Liver (tissue), 7 donors: ENCODE measurements at regions not wholly inside any gene's neighbourhood (a gene's known extent, or its start where the extent isn't known, plus 50 kb on each side); places are given as distances from the start of the nearest gene placed in this dataset.

ENCODE experiments used
- DNase-seq: peaks from one replicate; pipeline ENCODE4 v3.0.0-alpha.2; 2017; ENCODE audit warnings: low spot score
- H3K27ac ChIP-seq, 2 donors: one replicate each; pipeline ENCODE4 v1.7.0; 2013; ENCODE audit warnings: inconsistent platforms in 2 of 2, low read length in 2 of 2, control low read depth in 1 of 2, low read depth in 1 of 2, mild to moderate bottlenecking in 1 of 2
- H3K27me3 ChIP-seq, 4 donors: one replicate each; pipeline versions ENCODE4 v1.6.1 to v1.7.0; 2013; ENCODE audit warnings: low read length in 3 of 4, inconsistent platforms in 1 of 4, mild to moderate bottlenecking in 1 of 4, moderate library complexity in 1 of 4; ENCODE audit not compliant: control insufficient read depth in 4 of 4, insufficient read depth in 4 of 4
- H3K36me3 ChIP-seq, 4 donors: one replicate each; pipeline versions ENCODE4 v1.6.1 to v1.7.0; 2013; ENCODE audit warnings: low read length in 3 of 4, mild to moderate bottlenecking in 3 of 4, low read depth in 1 of 4, moderate library complexity in 1 of 4; ENCODE audit not compliant: control insufficient read depth in 4 of 4, insufficient read depth in 3 of 4
- H3K4me1 ChIP-seq, 4 donors: one replicate each; pipeline versions ENCODE4 v1.6.1 to v1.7.0; 2013; ENCODE audit warnings: low read length in 3 of 4, mild to moderate bottlenecking in 3 of 4, moderate library complexity in 1 of 4; ENCODE audit not compliant: control insufficient read depth in 4 of 4, insufficient read depth in 4 of 4
- H3K4me3 ChIP-seq, 3 donors: one replicate each; pipeline versions ENCODE4 v1.6.1 to v1.7.0; 2013; ENCODE audit warnings: low read length in 3 of 3, control low read depth in 1 of 3, low read depth in 1 of 3, mild to moderate bottlenecking in 1 of 3
- H3K9ac ChIP-seq, 2 donors: one replicate each; pipeline ENCODE4 v1.7.0; 2013; ENCODE audit warnings: low read length in 2 of 2, mild to moderate bottlenecking in 2 of 2, moderate library complexity in 2 of 2, control low read depth in 1 of 2, low read depth in 1 of 2
- H3K9me3 ChIP-seq, 4 donors: one replicate each; pipeline versions ENCODE4 v1.6.1 to v1.7.0; 2013; ENCODE audit warnings: low read length in 3 of 4; ENCODE audit not compliant: control insufficient read depth in 4 of 4
- ATF3 ChIP-seq: IDR thresholded peaks from 2 replicates; pipeline ENCODE4 v1.6.1; 2016; ENCODE audit warnings: antibody characterized with exemption
- EGR1 ChIP-seq, 2 donors: IDR thresholded peaks; 2 replicates each; pipeline ENCODE4 v1.6.1; 2016 to 2018; ENCODE audit warnings: antibody characterized with exemption in 2 of 2, low read depth in 2 of 2
- FOXA1 ChIP-seq: IDR thresholded peaks from 2 replicates; pipeline ENCODE4 v1.6.1; 2016; ENCODE audit warnings: antibody characterized with exemption
- FOXA2 ChIP-seq: IDR thresholded peaks from 2 replicates; pipeline ENCODE4 v1.6.1; 2016; ENCODE audit warnings: antibody characterized with exemption
- GABPA ChIP-seq, 2 donors: IDR thresholded peaks in 1 of 2; conservative IDR thresholded peaks in 1 of 2; 2 replicates each; pipeline ENCODE4 v1.6.1; 2016; ENCODE audit warnings: antibody characterized with exemption in 2 of 2, mild to moderate bottlenecking in 1 of 2, moderate library complexity in 1 of 2
- HNF4A ChIP-seq, 2 donors: conservative IDR thresholded peaks; 2 replicates each; pipeline ENCODE4 v1.6.1; 2016; ENCODE audit warnings: antibody characterized with exemption in 2 of 2, mild to moderate bottlenecking in 2 of 2
- HNF4G ChIP-seq: IDR thresholded peaks from 2 replicates; pipeline ENCODE4 v1.6.1; 2016; ENCODE audit warnings: antibody characterized with exemption
- JUND ChIP-seq, 2 donors: IDR thresholded peaks; 2 replicates each; pipeline ENCODE4 v1.6.1; 2016; ENCODE audit warnings: antibody characterized with exemption in 2 of 2
- MAX ChIP-seq: IDR thresholded peaks from 2 replicates; pipeline ENCODE4 v1.6.1; 2016; ENCODE audit warnings: antibody characterized with exemption
- NR2F2 ChIP-seq: IDR thresholded peaks from 2 replicates; pipeline ENCODE4 v1.6.1; 2016; ENCODE audit warnings: antibody characterized with exemption
- REST ChIP-seq: IDR thresholded peaks from 2 replicates; pipeline ENCODE4 v1.6.1; 2016; ENCODE audit warnings: antibody characterized with exemption, mild to moderate bottlenecking
- RXRA ChIP-seq, 2 donors: IDR thresholded peaks; 2 replicates each; pipeline ENCODE4 v1.6.1; 2017 to 2018; ENCODE audit warnings: antibody characterized with exemption in 2 of 2, mild to moderate bottlenecking in 1 of 2
- TAF1 ChIP-seq: conservative IDR thresholded peaks from 2 replicates; pipeline ENCODE4 v1.6.1; 2016; ENCODE audit warnings: antibody characterized with exemption, mild to moderate bottlenecking
- ZBTB33 ChIP-seq: IDR thresholded peaks from 2 replicates; pipeline ENCODE4 v1.6.1; 2016; ENCODE audit warnings: antibody characterized with exemption
- WGBS: extraction: QIAGEN DNeasy Blood & Tissue Kit; methylation state at CpG from one replicate; pipeline ENCODE4 v1.1.7; 2013; 5-methylcytosine and 5-hydroxymethylcytosine counted together
- donor health status: healthy.
- donor health status: healthy.
- donor health status: healthy.
- donor health status: healthy.

- Histone ChIP-seq H3K9me3 (peaks cover 0 to 2% (median 0%) of the 10 kb centered on the region in 4 donors), H3K9ac (no peak overlapping the region), H3K4me1 (no peaks in the 10 kb centered on the region), H3K27ac (no peak overlapping the region), H3K36me3 (no peaks in the 10 kb centered on the region), H3K4me3 (no peak overlapping the region), H3K27me3 (no peaks in the 10 kb centered on the region)
- WGBS = 75% methylated on average over 2 of the region's 2 CpGs
- no peak for DNase-seq
- TF ChIP-seq REST = no peak
- TF ChIP-seq FOXA1 = no peak
- TF ChIP-seq TAF1 = no peak
- TF ChIP-seq EGR1 (IDR thresholded peaks at IDR 0.05; ENCODE audit: low read depth in 2 of 2) = no peak
- no peak for TF ChIP-seq RXRA (IDR thresholded peaks at IDR 0.05)
- TF ChIP-seq JUND (IDR thresholded peaks at IDR 0.05) = no peak
- no peak for TF ChIP-seq MAX
- no peak for TF ChIP-seq HNF4A (conservative IDR thresholded peaks at IDR 0.05)
- no peak for TF ChIP-seq ATF3
Measured at GRCh38 chr6:147888374-147888773, 379.9 kb downstream of the SAMD5 start.

GRCh38 chr6:147891671-147892070 lies 383.2 kb downstream of the SAMD5 start:
- H3K36me3 ChIP-seq = no peaks in the 10 kb centered on the region
- H3K9me3 ChIP-seq = peaks cover 0 to 2% (median 0%) of the 10 kb centered on the region in 4 donors
- H3K27ac ChIP-seq = no peak overlapping the region
- no peaks in the 10 kb centered on the region for H3K27me3 ChIP-seq
- no peak overlapping the region for H3K9ac ChIP-seq
- WGBS = 63% methylated on average over 8 of the region's 8 CpGs
- no peaks in the 10 kb centered on the region for H3K4me1 ChIP-seq
- H3K4me3 ChIP-seq = no peak overlapping the region
- TF ChIP-seq TAF1 = no peak
- no peak for TF ChIP-seq GABPA (IDR thresholded peaks at IDR 0.05 in 1 of 2, conservative IDR thresholded peaks at IDR 0.05 in 1 of 2)
- no peak for TF ChIP-seq HNF4G
- no peak for TF ChIP-seq FOXA1
- no peak for TF ChIP-seq JUND (IDR thresholded peaks at IDR 0.05)
- TF ChIP-seq NR2F2 = no peak
- TF ChIP-seq ATF3 = no peak
- no peak for TF ChIP-seq ZBTB33
- no peak for TF ChIP-seq FOXA2
- TF ChIP-seq HNF4A (conservative IDR thresholded peaks at IDR 0.05) = no peak
- DNase-seq = no peak
